Stomach (tissue), 8 donors: ENCODE measurements at regions not wholly inside any gene's neighbourhood (a gene's known extent, or its start where the extent isn't known, plus 50 kb on each side); places are given as distances from the start of the nearest gene placed in this dataset.

Experiments used
- DNase-seq, 2 donors: peaks; one replicate each; pipeline versions ENCODE4 v3.0.0 to v3.0.0-alpha.2; 2013 to 2019
- H3K27ac ChIP-seq, 5 donors: fragments of 200-600 bp in 4 of 5; sonication (generic) in 4 of 5; one replicate each; pipeline ENCODE4 v1.5.1; 2013 to 2019; ENCODE audit warnings: mild to moderate bottlenecking in 1 of 5, moderate library complexity in 1 of 5
- H3K27me3 ChIP-seq, 3 donors: fragments of 200-600 bp; sonication (generic); one replicate each; pipeline ENCODE4 v1.5.1; 2017 to 2019; ENCODE audit warnings: mixed run types in 1 of 3
- H3K36me3 ChIP-seq, 4 donors: fragments of 200-600 bp; sonication (generic); 1 replicate in 3 of 4; 2 replicates in 1 of 4; pipeline ENCODE4 v1.5.1; 2016 to 2019
- H3K4me1 ChIP-seq, 4 donors: fragments of 200-600 bp; sonication (generic); one replicate each; pipeline ENCODE4 v1.5.1; 2016 to 2019
- H3K4me3 ChIP-seq, 4 donors: fragments of 200-600 bp; sonication (generic) in 3 of 4; one replicate each; pipeline ENCODE4 v1.5.1; 2016 to 2019; ENCODE audit warnings: mild to moderate bottlenecking in 1 of 4
- H3K9me3 ChIP-seq, 4 donors: fragments of 200-600 bp; sonication (generic); one replicate each; pipeline ENCODE4 v1.5.1; 2016 to 2019
- EP300 ChIP-seq: sonication (generic); formaldehyde crosslinking; IDR thresholded peaks from one replicate; pipeline ENCODE4 v1.6.1; 2017; ENCODE audit warnings: antibody characterized with exemption
- POLR2A ChIP-seq, 4 donors: fragments of 450-650 bp; IDR thresholded peaks; one replicate each; pipeline ENCODE4 v1.6.1; 2016; ENCODE audit warnings: antibody characterized with exemption in 4 of 4, control low read depth in 2 of 4, mild to moderate bottlenecking in 1 of 4, moderate library complexity in 1 of 4
- POLR2AphosphoS5 ChIP-seq, 3 donors: sonication (generic); formaldehyde crosslinking; IDR thresholded peaks; one replicate each; pipeline ENCODE4 v1.6.1; 2016; ENCODE audit warnings: antibody characterized with exemption in 3 of 3
- WGBS, 5 donors: extraction: QIAGEN DNeasy Blood & Tissue Kit in 3 of 5; methylation state at CpG; one replicate each; pipeline versions ENCODE4 v1.1.5 to v1.1.7; 2013 to 2018; 5-methylcytosine and 5-hydroxymethylcytosine counted together
- intact Hi-C: fragments of 100-400 bp; cut with DNase I; formaldehyde crosslinking; loops from one replicate; pipeline ENCODE4 v1.15.1; 2023; ENCODE audit warnings: low total_unique reads
- TF ChIP-seq, protein P1 (sequence below), 7 experiments: fragments of 450-650 bp in 4 of 7; fragments of 200-600 bp in 3 of 7; sonication (generic) in 3 of 7; IDR thresholded peaks; one replicate each; pipeline ENCODE4 v1.5.1; 2016 to 2019; ENCODE audit warnings: antibody characterized with exemption in 7 of 7, control low read depth in 2 of 7, mild to moderate bottlenecking in 1 of 7
- donor health status: healthy with polysubstance abuse.
- donor health status: Bipolar disorder and iron deficiency.
- donor health status: healthy.

DNA sequence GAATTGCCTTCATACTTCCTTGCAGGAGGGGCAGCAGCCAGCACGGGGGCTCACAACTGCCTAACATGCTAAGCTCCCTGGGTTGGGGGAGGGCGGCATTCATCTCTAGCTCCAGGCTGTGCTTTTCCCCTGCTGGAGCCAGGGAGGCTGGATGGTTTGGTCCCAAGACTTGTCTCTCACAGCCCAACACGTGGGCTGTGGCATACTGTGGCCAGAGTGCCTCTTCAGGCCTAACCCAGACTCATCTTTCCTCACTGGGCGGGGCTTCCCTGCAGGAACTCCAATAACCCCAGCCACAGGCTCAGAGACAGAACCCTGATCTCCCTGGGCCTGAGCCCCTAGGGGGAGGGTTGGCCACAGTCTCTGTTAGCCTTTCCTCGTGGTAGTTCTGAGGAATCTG, 121.9 kb upstream of the PLET1 start:
- Histone ChIP-seq H3K9me3 (no peaks in the 10 kb centered on the region), H3K36me3 (no peaks in the 10 kb centered on the region), H3K27ac (no peak overlapping the region), H3K4me3 (no peak overlapping the region), H3K4me1 (no peaks in the 10 kb centered on the region), H3K27me3 (no peaks in the 10 kb centered on the region)
- TF ChIP-seq POLR2A (IDR thresholded peaks at IDR 0.05) (no peak), POLR2AphosphoS5 (IDR thresholded peaks at IDR 0.05) (no peak), EP300 (no peak)
- TF ChIP-seq, protein P1, sequence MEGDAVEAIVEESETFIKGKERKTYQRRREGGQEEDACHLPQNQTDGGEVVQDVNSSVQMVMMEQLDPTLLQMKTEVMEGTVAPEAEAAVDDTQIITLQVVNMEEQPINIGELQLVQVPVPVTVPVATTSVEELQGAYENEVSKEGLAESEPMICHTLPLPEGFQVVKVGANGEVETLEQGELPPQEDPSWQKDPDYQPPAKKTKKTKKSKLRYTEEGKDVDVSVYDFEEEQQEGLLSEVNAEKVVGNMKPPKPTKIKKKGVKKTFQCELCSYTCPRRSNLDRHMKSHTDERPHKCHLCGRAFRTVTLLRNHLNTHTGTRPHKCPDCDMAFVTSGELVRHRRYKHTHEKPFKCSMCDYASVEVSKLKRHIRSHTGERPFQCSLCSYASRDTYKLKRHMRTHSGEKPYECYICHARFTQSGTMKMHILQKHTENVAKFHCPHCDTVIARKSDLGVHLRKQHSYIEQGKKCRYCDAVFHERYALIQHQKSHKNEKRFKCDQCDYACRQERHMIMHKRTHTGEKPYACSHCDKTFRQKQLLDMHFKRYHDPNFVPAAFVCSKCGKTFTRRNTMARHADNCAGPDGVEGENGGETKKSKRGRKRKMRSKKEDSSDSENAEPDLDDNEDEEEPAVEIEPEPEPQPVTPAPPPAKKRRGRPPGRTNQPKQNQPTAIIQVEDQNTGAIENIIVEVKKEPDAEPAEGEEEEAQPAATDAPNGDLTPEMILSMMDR (IDR thresholded peaks at IDR 0.05) = no peak
- intact Hi-C loops = no loop called here
- 63 to 96% (median 75%) methylated on average over 2 to 5 of the region's 5 CpGs for WGBS, 5 donors
- DNase-seq = no peak

DNA sequence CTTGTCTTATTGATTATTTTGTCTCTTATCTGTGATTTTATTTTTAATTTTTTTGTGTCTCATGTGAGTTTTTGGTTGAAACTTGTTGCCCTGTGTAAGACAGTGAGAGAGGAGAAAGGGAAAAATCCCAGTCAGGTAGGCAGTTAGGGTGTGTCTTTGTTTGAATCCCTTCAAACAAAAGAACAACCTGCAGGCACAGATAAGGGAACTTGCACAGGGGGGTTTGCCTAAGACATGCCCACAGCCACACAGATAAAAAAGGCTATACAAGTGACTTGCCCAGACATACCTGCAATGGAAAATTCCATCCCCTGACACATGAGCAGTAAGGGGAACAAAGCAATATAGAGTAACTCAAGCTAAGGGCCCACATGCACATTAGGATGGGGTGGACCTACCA, 127.8 kb upstream of the PLET1 start:
- no peak overlapping the region for H3K4me3 ChIP-seq
- intact Hi-C loops = no loop called here
- H3K36me3 ChIP-seq = no peaks in the 10 kb centered on the region
- H3K4me1 ChIP-seq = peaks cover 0 to 5% (median 2%) of the 10 kb centered on the region in 4 donors
- DNase-seq = no peak
- H3K9me3 ChIP-seq = peaks cover 0 to 7% (median 0%) of the 10 kb centered on the region in 4 donors
- no peak overlapping the region for H3K27ac ChIP-seq
- TF ChIP-seq POLR2AphosphoS5 (IDR thresholded peaks at IDR 0.05) (no peak), EP300 (no peak), POLR2A (IDR thresholded peaks at IDR 0.05) (no peak)
- TF ChIP-seq, protein P1 (IDR thresholded peaks at IDR 0.05) = no peak
- no peaks in the 10 kb centered on the region for H3K27me3 ChIP-seq

DNA sequence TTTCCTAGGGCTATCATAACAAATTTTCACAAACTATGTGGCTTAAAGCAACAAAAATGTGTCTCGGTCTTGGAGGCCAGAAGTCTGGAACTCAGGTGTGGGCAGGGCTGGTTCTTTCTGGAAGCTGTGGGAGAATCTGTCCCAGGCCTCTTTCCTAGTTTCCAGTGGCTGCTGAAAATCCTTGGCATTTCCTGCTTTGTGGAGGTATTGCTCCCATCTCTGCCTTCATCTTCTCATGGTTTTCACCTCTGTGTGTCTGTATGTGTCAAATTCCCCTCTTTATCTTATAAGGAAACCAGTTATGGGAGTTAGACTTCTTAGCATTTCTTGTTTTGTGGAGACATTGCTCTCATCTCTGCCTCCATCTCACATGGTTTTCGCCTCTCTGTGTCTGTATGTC, 130.4 kb upstream of the PLET1 start:
- intact Hi-C loops = no loop called here
- no peaks in the 10 kb centered on the region for H3K27me3 ChIP-seq
- DNase-seq = no peak
- no peak overlapping the region for H3K4me3 ChIP-seq
- H3K27ac ChIP-seq = no peak overlapping the region
- WGBS, 5 donors = 41 to 47% (median 47%) methylated on average over 2 of the region's 2 CpGs
- no peaks in the 10 kb centered on the region for H3K36me3 ChIP-seq
- peaks cover 0 to 7% (median 0%) of the 10 kb centered on the region in 4 donors for H3K9me3 ChIP-seq
- TF ChIP-seq, protein P1 (IDR thresholded peaks at IDR 0.05) = no peak
- TF ChIP-seq POLR2AphosphoS5 (IDR thresholded peaks at IDR 0.05) (no peak), EP300 (no peak), POLR2A (IDR thresholded peaks at IDR 0.05) (no peak)
- peaks cover 0 to 5% (median 2%) of the 10 kb centered on the region in 4 donors for H3K4me1 ChIP-seq

DNA sequence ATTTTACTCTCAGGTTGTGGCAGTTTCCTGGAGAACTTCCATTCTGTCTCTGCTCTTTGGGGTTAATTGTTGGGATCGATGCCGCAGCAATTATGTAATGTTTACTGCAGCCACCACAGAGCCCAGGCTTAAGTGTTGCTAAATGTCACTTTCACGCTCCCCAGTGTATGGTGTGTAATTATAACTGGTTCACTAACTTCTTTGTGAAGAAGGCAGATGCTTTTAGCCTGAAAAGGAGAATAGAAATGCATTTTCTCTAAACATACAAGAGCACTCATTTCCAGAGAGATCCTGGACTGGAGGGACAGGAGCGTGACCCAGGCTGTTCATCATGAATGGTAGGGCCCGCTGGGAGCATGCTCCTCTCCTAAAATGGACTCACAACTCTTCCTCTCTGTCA, 132.2 kb upstream of the PLET1 start:
- Histone ChIP-seq H3K4me3 (no peak overlapping the region), H3K36me3 (no peaks in the 10 kb centered on the region), H3K9me3 (peaks cover 0 to 7% (median 0%) of the 10 kb centered on the region in 4 donors), H3K4me1 (peaks cover 0 to 5% (median 2%) of the 10 kb centered on the region in 4 donors), H3K27ac (no peak overlapping the region), H3K27me3 (no peaks in the 10 kb centered on the region)
- 68 to 77% (median 73%) methylated on average over 5 of the region's 5 CpGs for WGBS, 5 donors
- no peak for TF ChIP-seq EP300
- no peak for TF ChIP-seq POLR2A (IDR thresholded peaks at IDR 0.05)
- TF ChIP-seq POLR2AphosphoS5 (IDR thresholded peaks at IDR 0.05) = no peak
- TF ChIP-seq, protein P1 (IDR thresholded peaks at IDR 0.05) = no peak
- intact Hi-C loops = no loop called here
- no peak for DNase-seq
